NCI-H446 (cell line): ENCODE measurements at regions not wholly inside any gene's neighbourhood (a gene's known extent, or its start where the extent isn't known, plus 50 kb on each side); places are given as distances from the start of the nearest gene placed in this dataset.

ENCODE experiments used
- DNase-seq, 2 experiments: peaks; one replicate each; lab custom pipeline; 2025; lab: John Stamatoyannopoulos, UW

DNA sequence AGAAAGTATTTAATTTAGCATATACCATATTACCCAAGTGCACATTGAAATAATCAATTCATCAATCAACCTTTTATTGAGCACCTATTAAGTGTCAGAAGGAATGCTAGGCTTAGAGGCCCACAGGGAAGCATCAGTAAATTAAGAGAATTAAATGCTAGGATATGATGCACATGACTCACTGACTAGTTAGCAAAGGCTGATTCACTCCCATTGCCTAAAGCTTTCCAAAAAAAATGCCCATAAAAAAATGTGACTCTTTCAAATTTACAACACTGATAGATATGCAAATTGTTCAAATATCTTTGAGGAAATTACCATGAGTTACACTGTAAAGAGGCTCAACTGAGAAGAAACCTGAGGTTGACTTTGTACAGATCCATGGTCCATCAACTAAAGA, 883.3 kb downstream of the CDH11 start:
- DNase-seq: no peak

DNA sequence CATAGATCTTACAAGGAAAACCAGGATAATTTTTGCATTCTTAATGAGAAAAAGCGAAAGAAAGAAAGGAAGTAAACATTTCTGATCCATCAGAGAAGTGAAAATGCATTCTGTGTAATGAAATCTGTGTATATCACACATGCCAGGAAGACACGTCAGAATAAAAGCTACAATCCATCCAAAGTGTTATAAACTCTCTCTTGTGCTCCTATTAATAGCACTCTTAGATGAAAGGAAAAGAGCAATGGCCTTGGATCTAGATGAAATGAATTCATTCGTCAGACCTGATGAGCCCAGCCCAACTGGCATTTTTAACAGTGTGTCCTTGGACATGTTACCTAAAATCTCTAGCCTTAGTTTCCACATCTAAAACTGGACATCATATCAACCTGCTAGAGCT, 885.5 kb downstream of the CDH11 start:
- DNase-seq: no peak

DNA sequence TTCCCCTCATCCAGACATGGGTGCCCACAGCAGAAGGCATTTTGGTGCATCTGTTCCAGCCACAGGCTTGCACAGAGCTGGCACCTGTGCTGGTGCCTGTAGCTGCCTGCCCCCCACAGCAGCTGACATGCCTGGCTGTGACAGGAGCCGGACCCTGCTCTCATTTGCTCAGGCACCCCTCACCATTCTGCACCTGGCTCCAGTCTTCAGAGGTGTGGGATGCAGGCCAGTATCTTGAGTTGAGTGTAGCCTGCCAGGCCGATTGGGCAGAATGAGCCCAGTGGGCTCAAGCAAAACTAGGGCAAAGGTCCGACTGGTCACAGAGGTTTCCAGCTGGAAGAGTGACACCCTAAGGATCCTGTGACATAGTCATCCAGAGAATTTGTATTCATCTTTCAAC, 887.7 kb downstream of the CDH11 start:
- no peak for DNase-seq

DNA sequence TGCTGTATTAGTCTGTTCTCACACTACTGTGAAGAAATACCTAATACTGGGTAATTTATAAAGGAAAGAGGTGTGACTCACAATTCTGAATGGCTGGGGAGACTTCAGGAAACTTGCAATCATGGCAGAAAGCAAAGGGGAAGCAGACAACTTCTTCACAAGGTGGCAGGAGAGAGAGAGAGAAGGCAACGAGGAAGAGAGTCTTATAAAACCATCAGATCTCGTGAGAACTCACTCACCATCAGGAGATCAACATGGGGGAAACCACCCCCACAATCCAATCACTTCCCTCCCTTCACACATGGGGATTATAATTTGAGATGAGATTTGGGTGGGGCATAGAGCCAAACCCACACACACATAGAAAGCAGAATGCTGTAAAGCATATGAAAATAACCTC, 896.2 kb downstream of the CDH11 start:
- DNase-seq: no peak

DNA sequence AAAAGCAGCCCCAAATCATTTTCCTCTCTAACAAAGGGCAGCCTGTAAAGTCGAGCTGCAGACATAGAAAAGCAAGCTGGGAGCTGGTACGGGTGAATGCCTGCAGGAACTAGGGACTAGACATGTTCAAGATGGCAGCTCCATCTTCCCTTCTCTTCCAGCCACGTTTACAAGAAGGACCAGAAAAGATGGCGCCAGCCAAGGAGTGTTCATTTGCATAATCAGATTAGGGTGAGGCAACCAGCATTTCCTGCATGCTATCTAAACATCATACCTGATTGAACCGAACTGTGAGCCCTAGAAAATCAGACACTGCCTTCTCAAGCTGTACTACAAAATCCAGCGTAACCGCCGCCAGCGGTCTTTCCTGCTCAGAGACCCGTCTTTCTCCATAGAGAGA, 896.8 kb downstream of the CDH11 start:
- DNase-seq: no peak

DNA sequence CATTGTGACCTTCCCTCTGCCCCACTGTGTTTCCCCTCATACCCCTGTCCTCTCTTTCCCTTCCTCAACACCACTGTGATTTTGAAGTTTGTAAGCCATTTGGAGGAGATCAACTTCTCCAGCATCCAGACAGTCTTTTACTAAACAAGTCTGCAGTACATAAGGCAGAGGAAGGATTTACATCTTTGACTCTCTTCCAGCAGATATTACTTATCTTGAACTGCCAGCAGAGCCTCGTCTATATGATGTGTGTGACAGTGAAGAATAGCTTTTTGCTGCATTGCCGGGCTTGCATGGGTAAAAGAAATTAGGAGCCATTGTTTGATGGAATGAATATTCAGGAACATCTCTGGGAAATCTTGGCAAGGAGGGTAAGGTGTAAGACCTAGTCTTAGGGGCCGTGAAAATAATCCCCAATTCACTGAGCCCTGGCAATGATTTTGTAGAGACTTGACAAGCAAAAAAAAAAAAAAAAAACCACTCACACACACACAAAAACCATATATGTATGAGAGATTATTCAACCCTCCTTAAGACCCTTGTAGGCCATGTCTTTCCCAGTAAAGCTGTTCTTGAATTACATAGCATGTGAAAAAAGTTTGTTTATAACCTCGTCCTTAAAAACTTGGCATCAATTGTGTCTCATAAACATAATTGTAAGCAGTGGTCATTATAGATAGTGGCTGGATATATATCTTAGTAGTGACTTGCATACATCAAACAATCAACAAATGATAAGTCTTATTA, 903.9 kb downstream of the CDH11 start:
- DNase-seq: no peak

DNA sequence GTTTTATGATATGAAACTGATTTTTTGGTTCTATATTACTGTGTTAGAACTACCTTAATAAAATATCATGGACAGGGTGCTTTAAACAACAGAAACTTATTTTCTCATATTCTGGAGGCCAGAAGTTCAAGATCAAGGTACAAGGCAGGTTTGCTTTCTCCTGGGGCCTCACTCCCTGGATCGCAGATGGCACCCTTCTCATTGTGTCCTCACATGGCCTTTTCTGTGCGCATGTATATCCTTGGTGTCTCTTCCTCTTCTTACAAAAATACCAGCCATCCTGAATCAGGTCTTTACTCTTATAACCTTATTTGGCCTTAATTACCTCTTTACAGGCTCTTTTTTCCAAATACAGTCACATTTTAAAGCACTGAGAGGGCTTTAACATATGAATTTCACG, 906.1 kb downstream of the CDH11 start:
- no peak for DNase-seq

DNA sequence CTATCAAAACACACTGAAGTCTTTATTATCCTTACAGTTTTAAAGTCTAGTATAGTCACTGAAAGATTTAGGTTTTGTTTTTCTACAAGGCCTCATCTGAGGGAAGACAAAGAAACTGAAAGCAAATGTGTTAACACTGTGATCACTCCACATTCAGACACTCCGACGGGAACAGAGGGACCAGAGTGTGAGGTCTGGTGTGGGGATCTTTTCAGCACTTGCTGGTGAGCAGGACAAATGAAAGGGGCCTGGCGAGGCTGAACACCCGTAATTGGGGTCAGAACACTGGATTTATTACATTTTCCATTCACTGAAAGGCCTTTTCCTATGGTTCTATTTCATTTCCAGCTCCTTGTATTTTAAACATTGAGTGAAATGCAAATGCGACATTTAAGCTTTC, 910.5 kb downstream of the CDH11 start:
- no peak for DNase-seq

DNA sequence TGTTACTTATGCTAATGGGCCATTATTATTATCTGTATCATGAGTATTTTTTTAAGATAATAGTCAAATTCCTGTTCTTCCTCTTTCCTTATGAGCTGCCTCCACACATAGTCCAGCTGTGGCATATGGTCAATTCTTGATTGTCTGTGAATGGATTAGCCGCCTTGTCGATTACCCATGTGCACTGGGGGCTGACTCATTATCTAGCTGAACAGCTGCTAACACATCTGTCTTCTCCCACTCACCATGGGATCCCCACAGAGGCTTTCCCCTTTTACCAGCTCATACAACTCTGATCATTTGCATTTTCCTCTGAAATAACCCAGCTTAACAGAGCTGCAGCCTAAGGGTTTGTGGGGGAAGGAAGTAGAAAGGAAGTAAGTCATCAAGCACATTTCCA, 915.0 kb downstream of the CDH11 start:
- no peak for DNase-seq

DNA sequence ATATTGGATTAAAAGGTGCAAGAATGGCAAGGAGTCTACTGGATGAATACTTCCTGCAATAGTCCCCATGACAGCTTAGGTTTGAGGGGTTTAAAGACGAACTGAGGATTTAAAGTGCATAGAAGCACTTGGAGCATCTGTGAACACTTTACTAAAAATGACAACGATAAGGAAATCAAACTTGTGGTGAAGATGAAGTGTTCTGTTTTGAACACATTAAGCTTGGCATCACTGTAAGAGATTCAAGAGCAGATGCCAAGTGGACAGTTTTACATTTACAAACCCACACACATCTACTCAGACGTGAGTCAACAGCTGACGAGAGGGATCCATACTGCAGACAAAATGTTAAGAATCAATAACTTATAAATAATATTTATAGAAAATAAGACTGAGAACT, 918.7 kb downstream of the CDH11 start:
- DNase-seq: no peak

DNA sequence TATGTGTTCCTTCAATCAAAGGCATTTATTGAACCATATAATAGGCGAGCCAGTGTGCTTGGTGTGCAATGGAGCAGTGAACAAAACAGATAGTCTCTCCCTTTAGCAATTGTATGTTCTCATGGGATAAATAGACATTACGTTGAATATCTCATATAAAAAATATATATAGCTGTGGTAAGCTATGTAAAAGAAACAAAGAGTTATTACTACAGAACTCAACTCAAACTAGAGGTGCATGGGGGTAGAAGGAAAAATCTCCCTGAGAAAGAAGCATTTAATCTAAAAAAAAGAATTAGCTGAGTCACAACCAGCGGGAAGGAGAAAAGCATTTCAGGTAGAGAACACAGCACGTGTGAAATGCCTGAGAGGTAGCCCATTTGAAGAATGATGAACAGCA, 919.3 kb downstream of the CDH11 start:
- no peak for DNase-seq

DNA sequence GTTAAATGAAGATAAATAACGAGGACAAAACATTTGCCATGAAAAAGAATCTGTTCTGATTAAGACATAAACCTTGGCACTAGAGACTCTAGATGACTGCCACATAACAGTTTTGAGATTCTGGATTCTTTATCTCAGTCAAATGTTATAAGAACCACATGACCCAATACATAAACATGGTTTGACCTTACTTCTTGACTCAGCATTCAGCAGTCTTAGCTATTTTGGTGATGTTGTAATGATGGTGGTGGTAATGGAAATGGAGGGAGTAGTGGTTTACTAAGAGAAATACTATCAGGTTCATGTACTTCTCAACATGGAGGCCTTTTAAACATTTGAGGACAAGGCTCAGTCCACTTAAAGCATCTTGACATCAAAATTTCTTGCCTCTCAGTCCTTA, 925.4 kb downstream of the CDH11 start:
- DNase-seq: no peak

DNA sequence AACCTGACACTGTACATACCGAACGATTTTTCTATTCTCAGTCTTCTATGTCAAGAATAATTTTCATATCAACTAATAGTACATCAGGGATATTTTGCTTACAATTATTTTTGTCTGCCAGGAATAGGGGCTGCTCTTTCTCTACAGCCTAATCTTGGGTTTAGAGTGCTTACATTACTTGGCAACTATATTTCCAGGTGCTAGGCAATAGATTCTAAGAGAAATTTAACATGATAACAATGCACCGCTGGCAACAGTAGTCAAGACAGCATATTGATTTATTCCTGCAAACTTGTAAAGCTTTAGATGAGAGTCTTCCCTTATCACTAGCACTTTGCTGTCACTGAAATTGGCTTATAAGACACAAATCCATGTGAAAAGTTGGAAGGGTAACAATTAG, 935.9 kb downstream of the CDH11 start:
- DNase-seq: no peak

DNA sequence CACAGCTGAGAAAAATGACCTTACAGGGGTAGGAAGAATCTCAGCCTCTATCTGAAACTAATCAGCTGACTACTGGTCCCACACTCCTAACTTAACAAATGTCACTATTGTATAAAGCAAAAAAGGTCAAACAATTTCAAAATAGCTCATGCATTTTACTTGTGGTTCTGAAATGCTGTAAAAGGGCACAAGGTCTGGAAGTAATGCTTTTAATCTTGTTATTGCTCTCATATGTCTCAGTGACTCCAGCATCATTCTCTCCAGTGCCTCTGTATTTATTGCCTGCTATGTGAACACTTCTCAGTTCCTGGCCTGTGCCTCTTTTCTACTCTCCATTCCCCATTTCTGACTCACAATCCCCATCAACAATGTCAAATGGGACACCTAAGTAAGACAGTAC, 937.7 kb downstream of the CDH11 start:
- DNase-seq: no peak

DNA sequence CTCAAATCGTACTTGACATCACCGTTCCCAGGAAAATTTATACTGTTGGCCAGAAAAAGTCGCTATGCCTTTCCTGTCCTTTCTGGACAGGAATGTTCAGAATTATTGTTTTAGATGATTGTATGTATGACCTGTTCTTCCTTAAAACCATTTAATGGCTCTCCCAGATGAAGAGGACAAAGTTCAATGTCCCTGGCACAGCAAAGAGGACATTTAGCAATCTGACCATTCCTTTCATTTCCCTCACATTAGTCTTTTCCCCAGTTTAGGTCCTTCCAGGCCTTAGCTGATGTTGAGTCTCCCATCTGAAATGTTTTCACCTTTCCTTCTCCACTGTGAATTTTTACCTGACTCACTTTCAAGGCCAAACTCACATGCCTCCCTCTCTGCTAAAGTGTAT, 938.9 kb downstream of the CDH11 start:
- DNase-seq: no peak

DNA sequence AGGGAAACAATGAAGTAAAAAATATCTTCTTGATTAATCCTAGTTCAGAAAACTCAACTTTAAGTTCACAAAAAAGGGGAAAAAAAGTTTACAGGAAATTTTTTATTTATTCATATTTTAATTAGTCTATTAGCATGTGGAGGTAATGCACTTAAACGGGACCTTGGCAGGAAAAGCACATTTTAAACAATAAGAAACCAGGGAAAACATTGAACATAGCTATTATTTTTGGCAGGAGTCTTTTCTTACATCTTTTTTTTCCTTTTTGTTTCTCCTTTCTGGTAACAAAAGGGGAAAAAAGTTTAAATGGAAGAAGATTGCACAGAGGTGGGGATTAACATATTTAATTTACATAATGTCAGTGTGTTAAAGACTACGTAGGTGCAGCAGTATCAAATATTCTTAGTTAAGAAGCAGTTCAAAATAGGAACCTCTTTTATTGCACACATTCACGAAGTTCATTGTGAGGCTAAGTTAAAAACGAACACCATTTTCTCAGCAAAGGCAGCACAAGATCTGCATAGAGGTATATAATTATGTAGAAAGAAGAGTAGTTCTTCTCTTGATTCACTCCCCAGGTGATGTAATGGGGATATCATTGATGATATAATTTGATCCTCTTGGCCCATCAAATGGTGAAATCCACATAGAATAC, 940.5 kb downstream of the CDH11 start:
- no peak for DNase-seq

DNA sequence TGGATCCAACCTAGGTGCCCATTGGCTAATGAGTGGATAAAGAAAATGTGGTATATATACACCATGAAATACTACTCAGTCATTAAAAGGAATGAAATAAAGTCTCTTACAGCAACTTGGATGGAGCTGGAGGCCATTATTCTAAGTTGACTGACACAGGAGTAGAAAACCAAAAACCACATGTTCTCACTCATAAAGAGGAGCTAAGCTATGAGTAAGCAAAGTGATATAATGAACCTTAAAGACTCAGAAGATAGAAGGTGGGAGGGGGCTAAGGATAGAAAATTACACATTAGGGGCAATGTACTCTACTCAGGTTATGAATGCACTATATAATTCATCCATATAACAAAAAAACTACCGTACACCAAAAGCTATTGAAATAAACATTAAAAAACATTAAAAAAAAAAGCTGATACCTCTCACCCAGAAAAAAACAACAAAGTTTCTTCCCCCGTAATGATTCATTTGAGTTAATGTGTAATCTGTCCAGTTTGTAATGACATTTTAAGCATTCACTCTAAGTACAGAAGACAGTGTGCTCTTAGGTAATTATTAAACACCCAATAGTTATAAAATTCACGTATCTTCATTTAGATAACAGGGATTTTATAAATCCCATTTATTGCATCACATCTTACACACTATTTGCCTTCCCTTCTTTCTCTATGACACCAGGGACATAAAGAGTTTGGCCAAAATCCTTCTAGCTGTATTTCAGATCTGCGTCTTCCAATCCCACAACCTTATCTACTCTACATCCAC, 941.5 kb downstream of the CDH11 start:
- no peak for DNase-seq

DNA sequence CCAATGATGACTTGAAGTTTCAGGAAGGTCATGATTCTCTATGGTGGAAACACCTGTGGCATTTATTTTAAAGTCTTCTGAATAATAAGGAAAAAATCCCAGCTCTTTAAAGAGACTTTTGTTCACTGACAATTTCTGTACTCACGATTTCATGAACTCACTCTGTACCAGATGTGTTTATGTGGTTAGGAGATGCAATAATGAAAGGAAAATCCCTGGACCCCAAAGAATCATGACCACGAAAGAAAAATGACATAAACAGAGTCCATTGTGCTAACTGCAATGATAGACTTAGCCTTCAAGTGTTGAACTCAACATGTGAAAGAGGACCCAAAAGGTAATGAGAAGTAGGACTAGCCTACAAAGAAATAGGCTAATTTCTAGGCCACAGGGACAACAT, 947.5 kb downstream of the CDH11 start:
- DNase-seq: no peak

DNA sequence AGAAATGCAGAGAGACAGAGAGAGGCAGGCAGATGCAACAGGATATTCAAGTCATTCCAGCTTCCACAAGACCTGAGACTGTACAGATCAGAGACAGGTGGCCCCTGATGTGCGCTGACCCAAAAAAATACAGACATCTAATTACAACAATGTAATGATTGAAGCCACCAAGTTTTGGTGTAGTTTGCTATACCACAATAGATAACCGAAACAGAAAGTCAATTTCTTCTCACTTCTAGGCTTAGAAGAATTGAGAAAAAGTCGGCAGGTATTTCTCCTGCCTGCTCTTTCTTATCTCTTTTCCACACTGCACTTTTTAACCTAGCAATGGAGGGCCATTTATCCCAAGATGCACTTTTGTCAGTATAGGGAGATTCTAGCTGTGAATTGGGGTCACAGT, 949.2 kb downstream of the CDH11 start:
- no peak for DNase-seq

DNA sequence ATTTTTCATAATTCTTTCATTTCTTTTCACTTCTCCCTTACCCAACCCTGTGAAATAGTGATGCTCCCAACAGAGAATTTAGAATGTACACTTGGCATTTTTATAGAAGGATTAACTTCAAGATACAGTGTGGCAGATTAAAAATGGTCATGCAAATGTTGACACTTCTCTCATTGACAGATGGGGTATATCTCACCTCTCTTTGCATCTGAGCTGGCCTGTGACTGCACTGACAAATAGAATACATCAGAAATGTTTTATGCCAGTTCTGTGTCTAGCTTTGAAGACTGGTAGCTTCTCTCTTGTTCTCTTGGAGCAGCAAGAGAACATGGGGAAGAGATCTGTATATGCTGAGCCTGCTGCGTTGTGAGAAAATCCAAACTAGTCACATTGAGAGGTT, 949.6 kb downstream of the CDH11 start:
- no peak for DNase-seq

DNA sequence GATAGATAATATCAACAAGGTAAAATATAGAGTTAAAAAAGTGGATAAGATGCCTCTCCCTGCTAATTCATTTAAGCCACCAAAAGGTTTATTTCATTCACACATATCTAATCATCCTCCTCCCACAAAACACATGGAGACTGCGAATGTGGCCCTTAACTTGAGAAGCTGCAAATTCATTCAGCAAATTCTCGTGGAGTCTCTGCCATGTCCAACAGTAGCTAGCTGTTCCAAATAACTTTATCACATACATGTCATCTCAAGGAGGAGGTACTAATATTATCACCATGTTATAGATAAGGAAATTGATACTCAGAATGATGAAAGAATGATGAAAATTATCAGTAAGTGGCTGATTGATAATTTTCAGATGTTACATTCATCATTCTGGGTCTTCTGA, 950.2 kb downstream of the CDH11 start:
- DNase-seq: no peak

DNA sequence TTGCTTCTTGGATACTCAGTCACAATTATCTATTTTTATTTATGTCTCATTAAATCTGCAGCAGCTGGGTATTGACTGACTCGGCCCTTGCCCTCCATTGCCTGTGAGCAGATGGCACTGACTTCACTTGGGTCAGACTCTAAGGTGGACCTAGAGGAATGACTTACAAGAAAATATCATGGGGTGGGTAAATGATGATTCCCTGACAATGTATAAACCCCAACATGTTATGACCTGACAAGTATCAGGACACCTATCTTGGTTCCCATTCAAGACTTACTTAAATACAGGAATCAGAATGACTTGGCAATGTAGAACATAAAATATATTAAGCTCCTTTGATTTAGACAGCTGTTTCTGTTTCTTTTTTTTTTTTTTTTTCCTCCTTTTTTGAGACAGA, 953.5 kb downstream of the CDH11 start:
- DNase-seq: no peak

DNA sequence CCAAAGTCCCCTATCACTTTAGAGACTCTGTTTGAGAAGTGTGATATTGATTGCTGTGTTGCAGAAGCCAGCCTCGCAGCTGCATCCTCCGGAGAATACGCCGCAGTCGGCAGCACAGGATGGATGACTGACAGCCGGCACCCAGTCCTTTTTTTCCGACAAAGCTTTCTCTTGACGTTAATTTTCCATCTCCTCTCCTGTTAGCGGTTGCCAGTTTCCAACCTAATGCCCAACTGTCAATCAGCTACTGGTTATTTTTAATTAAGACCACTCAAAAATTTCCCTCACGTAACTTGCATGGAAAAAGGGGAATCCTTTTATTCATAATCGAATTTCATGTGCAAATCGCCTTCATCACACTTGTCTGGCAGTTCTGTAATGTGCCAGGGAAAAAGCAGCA, 953.9 kb downstream of the CDH11 start:
- DNase-seq: no peak
